Endothelial cell (in vitro differentiated cells): ENCODE measurements at regions not wholly inside any gene's neighbourhood (a gene's known extent, or its start where the extent isn't known, plus 50 kb on each side); places are given as distances from the start of the nearest gene placed in this dataset.
"Not testable (repeated sequence)": the region's sequence is repeated elsewhere in the genome, so short reads cannot be mapped to it uniquely, and the experiment has no call there.

Source experiments
- DNase-seq: peaks from one replicate; pipeline ENCODE4 v3.0.0; 2021; ENCODE audit warnings: low spot score
- H3K27ac Mint-ChIP-seq: one replicate; pipeline ENCODE4 v1.8.0; 2021; ENCODE audit warnings: mixed read lengths, inconsistent platforms; ENCODE audit not compliant: unreplicated experiment
- H3K27me3 Mint-ChIP-seq: one replicate; pipeline ENCODE4 v1.8.0; 2021; ENCODE audit warnings: mild to moderate bottlenecking, moderate library complexity, mixed read lengths, inconsistent platforms; ENCODE audit not compliant: unreplicated experiment
- H3K36me3 Mint-ChIP-seq: one replicate; pipeline ENCODE4 v1.8.0; 2021; ENCODE audit warnings: mild to moderate bottlenecking, low read depth, mixed read lengths, inconsistent platforms; ENCODE audit not compliant: unreplicated experiment
- H3K4me1 Mint-ChIP-seq: one replicate; pipeline ENCODE4 v1.8.0; 2021; ENCODE audit warnings: mild to moderate bottlenecking, mixed read lengths, inconsistent platforms; ENCODE audit not compliant: unreplicated experiment
- H3K4me3 Mint-ChIP-seq: one replicate; pipeline ENCODE4 v1.8.0; 2021; ENCODE audit warnings: mild to moderate bottlenecking, mixed read lengths, inconsistent platforms; ENCODE audit not compliant: unreplicated experiment
- H3K9me3 Mint-ChIP-seq: one replicate; pipeline ENCODE4 v1.8.0; 2021; ENCODE audit warnings: mixed read lengths, inconsistent platforms; ENCODE audit not compliant: unreplicated experiment
- TF ChIP-seq, protein P1 (sequence below): fragments of 200-600 bp; sonication (generic); IDR thresholded peaks from one replicate; pipeline ENCODE4 v1.5.0; 2021; ENCODE audit warnings: antibody characterized with exemption; ENCODE audit not compliant: unreplicated experiment

DNA sequence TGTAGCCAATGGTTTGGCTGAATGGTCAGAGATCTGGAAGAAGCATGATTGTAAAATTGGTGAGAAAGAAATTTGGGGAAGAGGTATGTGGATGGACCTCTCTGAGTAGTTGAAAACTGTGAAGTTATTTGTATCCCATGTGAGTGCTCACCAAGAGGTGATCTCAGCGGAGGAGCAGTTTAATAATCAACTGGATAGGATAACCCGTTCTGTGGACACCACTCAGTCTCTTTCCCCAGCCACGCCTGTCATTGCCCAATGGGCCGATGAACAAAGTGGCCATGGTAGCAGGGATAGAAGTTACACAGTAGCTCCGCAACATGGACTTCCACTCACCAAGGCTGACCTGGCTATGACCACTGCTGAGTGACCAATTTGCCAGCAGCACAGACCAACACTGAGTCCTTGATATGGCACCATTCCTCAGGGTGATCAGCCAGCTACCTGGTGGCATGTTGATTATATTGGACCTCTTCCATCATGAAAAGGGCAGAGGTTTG lies 257.4 kb upstream of the ATXN7L3B start:
- TF ChIP-seq, protein P1, sequence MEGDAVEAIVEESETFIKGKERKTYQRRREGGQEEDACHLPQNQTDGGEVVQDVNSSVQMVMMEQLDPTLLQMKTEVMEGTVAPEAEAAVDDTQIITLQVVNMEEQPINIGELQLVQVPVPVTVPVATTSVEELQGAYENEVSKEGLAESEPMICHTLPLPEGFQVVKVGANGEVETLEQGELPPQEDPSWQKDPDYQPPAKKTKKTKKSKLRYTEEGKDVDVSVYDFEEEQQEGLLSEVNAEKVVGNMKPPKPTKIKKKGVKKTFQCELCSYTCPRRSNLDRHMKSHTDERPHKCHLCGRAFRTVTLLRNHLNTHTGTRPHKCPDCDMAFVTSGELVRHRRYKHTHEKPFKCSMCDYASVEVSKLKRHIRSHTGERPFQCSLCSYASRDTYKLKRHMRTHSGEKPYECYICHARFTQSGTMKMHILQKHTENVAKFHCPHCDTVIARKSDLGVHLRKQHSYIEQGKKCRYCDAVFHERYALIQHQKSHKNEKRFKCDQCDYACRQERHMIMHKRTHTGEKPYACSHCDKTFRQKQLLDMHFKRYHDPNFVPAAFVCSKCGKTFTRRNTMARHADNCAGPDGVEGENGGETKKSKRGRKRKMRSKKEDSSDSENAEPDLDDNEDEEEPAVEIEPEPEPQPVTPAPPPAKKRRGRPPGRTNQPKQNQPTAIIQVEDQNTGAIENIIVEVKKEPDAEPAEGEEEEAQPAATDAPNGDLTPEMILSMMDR: no peak
- Mint-ChIP-seq H3K4me1 (peaks cover 2% of the 10 kb centered on the region), H3K4me3 (no peak overlapping the region), H3K27me3 (no peaks in the 10 kb centered on the region), H3K36me3 (peaks cover 12% of the 10 kb centered on the region), H3K27ac (no peak overlapping the region), H3K9me3 (peaks cover 8% of the 10 kb centered on the region)
- DNase-seq: no peak

DNA sequence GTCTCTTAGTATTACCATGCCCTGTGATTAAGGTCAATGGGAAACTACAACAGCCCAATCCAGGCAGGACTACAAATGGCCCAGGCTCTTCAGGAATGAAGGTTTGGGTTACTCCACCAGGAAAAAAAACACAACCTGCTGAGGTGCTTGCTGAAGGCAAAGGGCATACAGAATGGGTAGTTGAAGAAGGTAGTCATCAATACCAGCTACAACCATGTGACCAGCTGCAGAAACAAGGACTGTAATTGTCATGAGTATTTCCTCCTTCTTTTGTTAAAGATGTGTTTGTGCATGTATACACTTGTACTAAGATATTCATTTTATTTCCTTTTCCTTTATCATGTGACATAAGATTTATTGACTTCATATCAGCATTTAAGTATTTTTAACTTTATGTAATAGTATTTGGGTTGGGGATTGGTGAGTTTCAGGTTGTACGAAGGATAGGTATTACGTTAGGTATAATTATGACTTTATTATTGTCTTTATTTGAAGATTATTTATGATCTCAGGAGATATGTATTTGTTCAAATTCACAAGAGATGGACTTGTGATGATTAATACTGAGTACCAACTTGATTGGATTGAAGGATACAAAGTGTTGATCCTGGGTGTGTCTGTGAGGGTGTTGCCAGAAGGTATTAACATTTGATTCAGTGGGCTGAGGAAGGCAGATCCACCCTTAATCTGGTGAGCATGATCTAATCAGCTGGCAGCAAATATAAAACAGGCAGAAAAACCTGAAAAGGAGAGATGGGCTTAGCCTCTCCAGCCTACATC lies 256.0 kb upstream of the ATXN7L3B start:
- not testable (repeated sequence) for DNase-seq, H3K4me3 Mint-ChIP-seq, H3K36me3 Mint-ChIP-seq, H3K27ac Mint-ChIP-seq, H3K4me1 Mint-ChIP-seq, H3K9me3 Mint-ChIP-seq, H3K27me3 Mint-ChIP-seq

DNA sequence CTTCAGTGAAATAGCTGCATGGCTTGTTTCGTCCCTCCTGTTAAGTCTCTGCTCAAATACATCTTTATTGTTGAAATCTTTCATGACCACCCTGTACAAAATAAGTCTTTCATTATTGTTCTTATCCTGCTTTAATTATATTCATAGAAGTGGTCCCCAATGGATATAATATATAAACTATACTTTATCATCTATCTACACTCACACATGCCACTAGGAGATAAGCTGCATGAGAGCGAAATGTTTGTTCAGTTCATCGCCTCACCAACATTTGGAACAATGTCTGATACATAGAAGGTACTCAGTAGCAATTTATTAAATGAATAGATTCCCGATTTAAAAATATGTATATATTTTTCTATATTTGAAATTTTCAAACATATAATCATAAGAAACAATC lies 254.0 kb upstream of the ATXN7L3B start:
- TF ChIP-seq, protein P1: no peak
- Mint-ChIP-seq H3K4me3 (no peak overlapping the region), H3K4me1 (no peaks in the 10 kb centered on the region), H3K36me3 (no peaks in the 10 kb centered on the region), H3K27me3 (no peaks in the 10 kb centered on the region), H3K9me3 (no peaks in the 10 kb centered on the region), H3K27ac (no peak overlapping the region)
- no peak for DNase-seq

DNA sequence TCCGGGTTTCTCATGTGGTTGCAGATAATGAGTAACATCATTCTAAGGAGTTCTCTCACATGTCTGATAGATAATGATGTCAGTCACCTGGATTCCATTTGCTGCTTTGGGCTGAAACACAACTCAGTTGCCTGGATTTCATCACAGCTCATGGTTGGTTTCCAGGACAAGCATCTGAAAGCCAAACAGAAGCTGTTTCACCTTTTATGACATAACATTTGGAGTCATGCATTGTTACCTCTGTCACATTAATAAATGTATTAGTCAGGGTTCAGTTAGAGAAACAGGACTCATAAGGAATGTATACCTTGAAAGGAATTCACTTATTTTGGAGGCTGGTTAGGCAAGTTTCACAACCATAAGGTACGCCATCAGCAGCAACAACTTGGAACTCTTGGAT lies 251.9 kb upstream of the ATXN7L3B start:
- Mint-ChIP-seq H3K9me3 (no peaks in the 10 kb centered on the region), H3K4me3 (no peak overlapping the region), H3K4me1 (no peaks in the 10 kb centered on the region), H3K27ac (no peak overlapping the region), H3K27me3 (no peaks in the 10 kb centered on the region), H3K36me3 (no peaks in the 10 kb centered on the region)
- DNase-seq: no peak
- TF ChIP-seq, protein P1: no peak

DNA sequence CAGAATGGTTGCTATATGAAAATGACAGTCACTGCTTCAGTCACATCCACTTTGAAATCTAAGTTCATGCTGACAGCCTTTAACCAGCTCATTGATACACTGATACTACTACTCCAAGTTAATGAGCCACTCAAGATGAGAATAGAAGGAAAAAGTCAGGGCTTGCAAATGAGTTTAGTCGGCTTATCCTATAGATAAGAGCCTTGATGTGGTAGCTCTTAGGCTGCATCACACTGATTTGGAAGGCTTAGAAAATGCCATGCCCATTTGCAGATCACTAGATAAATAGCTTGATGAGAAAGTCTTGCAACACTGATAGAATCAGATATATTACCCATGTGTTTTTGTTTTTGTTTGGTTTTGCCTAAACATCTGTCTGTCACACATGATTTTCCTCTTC lies 251.4 kb upstream of the ATXN7L3B start:
- Mint-ChIP-seq H3K4me3 (no peak overlapping the region), H3K27ac (no peak overlapping the region), H3K27me3 (no peaks in the 10 kb centered on the region), H3K9me3 (no peaks in the 10 kb centered on the region), H3K36me3 (no peaks in the 10 kb centered on the region), H3K4me1 (no peaks in the 10 kb centered on the region)
- TF ChIP-seq, protein P1: no peak
- DNase-seq: no peak
